HG02759 (cell line): ENCODE measurements at regions not wholly inside any gene's neighbourhood (a gene's known extent, or its start where the extent isn't known, plus 50 kb on each side); places are given as distances from the start of the nearest gene placed in this dataset.

ENCODE experiments used
- ATAC-seq: cut with Tn5 transposase; IDR thresholded peaks from one replicate; pipeline ENCODE4 v1.9.1; 2021; ENCODE audit warnings: mild to moderate bottlenecking, moderate library complexity; ENCODE audit not compliant: unreplicated experiment

DNA sequence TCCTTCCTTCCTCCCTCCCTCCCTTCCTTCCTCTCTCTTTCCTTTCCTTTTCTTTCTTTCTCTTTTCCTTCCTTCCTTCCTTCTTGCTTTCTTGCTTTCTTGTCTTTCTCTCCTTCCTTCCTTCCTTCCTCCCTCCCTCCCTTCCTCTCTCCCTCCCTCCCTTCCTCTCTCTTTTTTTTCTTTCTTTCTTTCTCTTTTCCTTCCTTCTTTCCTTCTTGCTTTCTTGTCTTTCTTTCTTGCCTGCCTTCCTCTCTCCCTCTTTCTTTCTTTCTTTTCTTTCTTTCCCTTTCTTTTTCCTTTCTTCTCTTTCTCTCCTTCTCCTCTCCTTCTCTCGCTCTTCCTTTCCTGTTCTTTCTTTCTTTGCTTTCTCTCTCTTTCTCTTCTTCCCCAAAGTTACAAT is 728.4 kb upstream of the ADAMTS5 start:
- no peak for ATAC-seq

DNA sequence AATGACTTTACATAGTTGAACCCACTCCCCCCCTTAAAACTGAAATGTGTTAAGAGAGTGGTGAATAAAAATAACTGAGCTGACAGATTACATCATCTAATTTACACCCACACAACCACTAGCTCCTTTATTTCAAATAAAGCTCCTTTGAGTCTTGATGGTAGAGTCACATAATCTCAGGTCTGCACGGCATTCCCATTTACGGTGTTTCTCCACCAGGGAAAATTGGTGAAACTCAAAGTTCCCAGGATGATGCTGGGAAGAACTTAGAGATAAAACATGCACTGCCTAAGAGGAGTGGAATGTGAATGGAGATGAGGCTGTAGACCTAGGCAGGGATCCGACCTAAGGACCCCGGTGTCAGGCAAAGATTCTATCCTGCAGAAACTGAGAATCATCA is 727.8 kb upstream of the ADAMTS5 start:
- ATAC-seq, result no peak

DNA sequence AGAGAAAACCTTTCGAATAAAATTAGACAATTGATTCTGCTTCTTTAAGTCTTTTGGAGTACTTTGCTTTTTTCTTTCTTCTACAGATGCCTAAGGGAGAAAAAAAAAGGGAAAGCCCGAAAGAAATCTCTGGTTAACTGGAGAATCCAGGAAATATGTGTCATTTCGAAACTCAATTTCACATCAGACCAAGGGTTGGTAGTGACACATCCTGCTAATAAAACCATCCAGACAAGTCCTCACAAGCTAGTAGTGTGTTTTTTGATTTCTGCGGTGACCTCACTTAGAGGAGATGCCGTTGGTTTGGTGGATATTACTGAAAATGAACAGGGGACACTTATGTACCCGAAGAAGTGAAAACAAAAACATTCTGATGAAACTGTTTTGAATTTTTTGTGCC is 726.5 kb upstream of the ADAMTS5 start:
- no peak for ATAC-seq

DNA sequence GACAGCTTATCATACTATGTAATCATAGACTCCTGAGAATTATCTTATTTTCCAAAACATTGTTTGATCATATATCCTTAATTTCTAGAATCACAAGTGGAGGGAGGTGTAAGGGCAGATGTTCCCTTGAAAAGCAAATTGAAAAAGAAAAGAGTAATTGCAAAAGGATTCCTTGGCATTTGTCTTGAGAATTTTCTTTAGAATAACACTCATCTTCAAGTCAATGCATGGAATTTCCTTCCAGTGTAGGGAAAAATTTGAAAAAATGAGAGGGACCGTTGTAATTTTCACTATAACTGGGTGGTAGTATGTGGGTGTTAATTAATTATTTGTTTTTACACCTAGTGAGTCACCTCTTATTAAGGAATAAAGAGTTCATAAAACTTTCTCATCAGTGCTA is 724.6 kb upstream of the ADAMTS5 start:
- ATAC-seq, result no peak

DNA sequence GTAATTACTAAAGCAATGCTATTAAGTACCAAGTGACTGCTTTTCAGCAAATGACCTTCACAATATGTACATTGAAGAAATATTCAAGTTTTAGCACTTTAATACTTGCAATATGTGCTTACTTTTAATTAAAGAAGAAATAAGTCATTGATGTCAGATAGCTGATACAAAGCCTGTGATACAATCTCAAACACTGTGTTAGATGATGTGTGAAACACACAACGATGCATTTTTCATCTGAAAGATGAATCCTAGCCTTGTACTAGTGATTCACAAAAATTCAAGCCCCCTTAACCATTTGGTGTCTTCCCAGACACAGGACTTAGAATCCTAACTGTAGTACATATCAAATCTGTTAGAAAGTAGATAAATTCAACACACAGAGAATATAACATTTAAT is 724.1 kb upstream of the ADAMTS5 start:
- no peak for ATAC-seq

DNA sequence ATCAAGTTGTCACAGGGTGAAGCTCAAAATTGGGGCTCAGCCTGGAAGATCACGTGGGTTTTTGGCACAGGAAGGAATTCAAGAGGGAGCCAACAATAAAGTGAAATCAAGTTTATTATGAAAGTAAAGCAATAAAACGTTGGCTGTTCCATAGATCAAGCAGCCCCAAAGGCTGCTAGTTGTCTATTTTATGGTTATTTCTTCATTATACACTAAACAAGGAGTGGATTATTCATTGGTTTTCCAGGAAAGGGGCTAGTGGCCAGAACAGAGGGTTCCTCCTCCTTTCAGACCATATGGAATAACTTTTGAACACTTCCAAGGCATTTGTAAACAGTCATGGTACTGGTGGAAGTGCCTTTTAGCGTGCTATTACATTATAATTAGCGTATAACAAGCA is 723.5 kb upstream of the ADAMTS5 start:
- no peak for ATAC-seq

DNA sequence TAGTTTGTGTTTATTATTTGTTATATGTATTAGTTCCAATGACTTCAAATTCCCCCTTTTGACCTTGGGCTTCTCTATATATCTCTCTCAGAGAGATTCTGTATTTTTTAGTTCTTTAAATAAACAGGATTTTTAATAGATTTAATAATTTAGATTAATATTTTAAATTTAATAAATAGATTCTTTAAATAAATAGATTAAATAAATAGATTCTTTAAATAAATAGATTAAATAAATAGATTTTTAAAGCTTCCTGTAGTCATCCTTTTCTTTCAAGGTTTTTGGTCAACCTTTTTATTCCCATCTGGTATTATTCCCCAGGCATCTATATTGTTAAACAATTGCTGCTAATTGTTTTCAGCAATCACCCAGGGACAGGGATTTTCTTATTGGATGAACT is 721.9 kb upstream of the ADAMTS5 start:
- ATAC-seq, result no peak

DNA sequence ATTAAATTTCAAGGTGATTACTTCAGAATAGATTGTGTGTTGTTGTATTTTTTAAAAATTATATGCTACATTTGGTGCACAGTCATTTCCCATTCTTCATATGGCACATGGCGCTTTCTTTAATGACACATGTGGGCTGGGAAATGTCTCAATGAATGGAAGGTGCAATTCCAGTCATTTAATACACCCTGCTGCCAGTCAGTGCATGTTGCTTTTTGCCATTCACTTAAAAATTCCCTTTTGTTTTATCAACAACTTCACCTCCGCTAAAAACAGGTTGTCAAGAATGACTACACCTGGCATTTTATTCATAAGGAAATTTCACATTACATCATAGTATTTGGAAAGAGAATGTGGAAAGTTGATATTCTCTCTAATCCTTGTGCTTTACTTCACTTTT is 716.4 kb upstream of the ADAMTS5 start:
- no peak for ATAC-seq

DNA sequence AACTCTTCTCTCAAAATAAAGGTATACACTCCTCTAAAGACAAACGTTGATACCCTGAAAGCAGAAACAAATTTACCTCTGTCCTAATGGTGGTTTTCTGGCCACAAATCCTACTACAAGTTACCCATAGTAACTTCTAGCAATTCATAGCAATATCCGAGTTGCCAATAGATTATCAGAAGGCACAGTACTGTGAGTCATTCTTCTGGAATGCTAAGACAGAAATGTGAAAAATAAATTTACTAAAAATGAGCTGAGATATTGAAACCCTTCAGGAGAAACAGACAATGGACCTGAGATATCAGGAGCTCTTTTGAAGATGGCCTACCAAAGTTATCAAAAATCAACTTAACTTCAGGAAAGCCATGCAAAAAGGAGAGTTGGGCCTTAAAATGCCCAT is 715.0 kb upstream of the ADAMTS5 start:
- no peak for ATAC-seq

DNA sequence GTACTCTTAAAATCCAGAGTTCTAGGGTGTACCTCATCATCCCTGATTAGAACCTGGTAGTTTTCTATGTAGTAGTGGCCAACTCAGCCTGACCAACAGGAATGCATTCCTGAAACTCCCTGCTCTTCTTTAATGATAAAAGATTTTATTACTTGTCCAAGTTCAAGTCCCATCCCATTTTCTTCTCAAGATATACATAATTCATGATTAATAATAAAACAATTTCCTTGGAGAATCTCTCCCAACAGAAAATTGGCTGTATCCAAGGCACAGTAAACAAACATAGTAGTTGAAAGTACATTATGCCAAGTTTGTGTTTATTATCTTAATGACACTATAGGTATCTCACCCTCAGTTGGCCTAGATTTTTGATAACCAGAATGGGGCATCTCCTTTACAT is 714.1 kb upstream of the ADAMTS5 start:
- ATAC-seq, result no peak

DNA sequence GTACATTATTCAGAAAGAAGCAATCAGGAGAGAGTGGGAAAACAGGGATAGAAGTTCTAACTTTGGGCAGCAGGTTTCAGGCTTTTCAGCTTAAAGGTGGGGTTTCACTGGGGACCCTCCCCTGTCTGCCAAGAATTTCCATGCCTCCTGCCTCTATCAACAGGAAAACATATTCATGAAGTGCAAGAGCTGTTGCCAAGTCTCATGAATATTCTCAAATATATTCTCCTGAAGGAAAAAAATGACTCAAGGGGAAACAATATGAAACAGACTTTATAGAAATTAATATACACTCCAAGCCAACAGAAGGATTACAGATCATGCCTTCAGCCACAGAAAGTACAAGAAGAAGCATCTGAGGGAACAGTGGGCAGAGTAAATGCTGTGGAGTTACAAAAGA is 713.3 kb upstream of the ADAMTS5 start:
- ATAC-seq, result no peak

DNA sequence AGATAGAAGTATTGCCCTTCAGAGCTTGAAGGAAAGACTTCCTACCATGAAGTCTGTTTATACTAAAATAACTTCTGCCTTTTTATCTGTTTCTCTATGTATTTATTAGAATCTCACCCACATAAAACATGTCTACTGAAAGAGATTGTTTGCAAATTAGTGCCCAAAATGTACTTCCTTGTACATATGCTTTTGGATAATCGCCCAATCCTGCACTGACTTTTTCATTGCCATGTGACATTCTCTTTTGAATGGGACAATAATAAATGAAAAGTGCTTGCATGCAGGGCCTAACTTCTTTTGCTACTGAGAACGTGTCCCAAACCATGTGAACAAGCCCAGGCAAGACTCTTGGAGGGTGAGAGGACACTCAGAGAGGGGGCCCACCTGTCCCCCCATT is 711.6 kb upstream of the ADAMTS5 start:
- ATAC-seq, result no peak

DNA sequence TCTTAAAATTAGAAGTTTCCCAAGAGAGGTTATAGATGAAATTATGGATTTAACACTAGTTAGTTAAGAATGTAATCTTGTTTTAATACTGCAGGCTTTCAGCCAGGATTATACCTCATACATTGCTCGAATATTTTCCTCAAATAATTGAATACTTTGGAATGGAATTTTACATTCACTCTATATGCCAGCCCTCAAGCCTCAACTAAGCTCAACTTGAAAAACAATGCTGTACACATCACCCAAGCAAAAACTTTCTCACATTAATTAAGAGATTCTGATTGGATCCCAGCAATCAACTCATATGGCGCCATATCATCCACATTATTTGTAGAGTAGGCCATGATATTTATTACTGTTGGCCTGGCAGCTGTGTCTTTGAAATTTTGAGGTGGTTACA is 710.7 kb upstream of the ADAMTS5 start:
- no peak for ATAC-seq

DNA sequence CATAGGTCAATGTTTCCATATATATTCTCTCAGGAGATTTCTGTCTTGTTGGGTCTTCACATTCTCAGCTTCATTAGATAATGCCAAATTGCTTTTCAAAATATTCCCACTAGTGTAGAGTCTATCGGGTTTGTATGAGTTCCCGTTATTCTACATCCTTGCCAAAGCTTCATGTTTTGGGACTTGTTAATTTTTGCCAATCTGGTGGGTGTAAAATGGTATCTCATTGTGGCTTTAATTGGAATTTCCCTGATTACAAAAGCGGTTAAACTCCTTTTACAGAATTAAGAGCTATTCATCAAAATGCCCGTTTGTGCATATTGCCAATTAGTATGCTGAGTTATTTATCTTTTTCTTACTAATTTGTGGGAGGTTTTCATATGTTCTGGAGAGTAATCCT is 708.4 kb upstream of the ADAMTS5 start:
- ATAC-seq, result no peak

DNA sequence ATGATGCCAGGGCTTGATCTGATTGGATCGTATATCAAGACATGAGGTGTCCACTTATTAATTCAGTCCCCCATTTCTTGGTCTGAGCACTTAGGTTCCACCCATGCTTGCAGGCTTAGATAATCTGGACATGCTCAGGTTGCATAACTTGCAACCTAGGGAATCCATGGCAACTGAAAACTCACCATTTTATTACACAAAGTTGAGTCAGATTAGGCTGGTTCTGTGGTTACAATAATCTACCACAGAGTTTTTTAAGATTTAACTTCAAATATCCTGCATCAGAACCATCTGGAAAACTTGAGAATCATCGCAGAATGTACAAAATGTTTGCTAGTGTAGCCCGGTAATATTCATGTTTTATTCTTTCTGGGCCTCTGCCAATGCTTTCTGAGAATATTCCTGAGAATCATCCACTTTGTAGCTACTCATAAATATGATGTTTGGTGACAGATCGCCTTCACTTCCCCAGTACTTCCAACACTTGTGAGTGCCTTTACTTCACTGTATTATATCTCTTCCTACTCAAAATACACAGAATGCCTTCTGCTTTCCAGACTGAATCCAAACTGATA is 707.2 kb upstream of the ADAMTS5 start:
- ATAC-seq, result no peak

DNA sequence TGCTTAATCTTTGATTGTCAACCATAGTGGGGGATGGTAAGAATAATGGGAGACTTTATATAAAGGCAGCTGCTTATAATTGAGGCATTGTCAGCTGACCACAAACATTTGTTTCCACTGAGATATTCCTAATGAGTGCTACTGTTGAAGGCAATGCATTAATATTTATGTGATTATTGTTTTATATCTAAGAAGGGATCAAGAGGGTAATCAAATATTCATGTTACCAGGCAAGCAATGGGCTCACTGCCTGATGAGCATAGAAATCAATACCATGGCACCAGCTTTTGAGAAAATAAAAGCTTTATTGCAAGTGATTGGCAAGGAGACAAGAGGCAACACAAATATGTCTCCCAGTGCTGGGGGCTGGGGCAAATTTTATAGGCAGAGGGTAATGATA is 706.7 kb upstream of the ADAMTS5 start:
- no peak for ATAC-seq

DNA sequence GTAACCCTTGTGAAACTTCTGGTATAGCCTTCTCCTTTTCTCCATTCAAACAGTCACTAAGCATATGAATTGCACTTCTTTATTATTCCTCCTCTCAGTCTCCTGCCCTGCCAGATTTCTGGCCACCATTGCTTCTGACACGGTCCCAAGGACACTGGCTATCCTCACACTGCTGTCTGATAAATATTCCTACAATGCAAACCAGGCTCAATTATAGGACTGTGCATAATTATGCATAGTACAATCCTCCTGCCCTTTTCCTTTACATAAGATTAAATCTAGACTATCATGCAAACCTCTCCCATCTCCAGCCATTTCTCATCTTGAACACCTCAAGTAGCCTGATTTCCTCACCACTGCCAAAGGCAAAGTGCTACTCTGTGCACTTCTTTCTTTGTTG is 704.3 kb upstream of the ADAMTS5 start:
- ATAC-seq, result no peak

DNA sequence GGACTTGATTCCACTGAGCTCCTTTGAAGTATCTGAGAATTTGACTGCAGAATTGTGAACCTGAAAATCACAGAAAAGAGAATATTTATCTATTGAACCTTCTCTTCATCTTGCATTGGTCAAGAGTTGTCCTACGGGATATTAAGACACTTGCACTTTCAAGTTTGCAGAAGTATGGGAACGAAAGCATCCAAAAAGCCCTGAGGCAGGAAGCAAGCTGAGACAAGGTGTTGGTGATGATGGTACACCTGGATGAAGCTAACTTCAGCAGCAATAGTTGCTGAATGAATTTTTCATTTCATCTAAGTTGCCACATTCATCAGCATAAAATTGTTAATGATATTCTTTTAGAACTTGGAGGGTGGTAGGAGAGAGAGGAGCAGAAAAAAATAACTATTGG is 686.6 kb upstream of the ADAMTS5 start:
- no peak for ATAC-seq

DNA sequence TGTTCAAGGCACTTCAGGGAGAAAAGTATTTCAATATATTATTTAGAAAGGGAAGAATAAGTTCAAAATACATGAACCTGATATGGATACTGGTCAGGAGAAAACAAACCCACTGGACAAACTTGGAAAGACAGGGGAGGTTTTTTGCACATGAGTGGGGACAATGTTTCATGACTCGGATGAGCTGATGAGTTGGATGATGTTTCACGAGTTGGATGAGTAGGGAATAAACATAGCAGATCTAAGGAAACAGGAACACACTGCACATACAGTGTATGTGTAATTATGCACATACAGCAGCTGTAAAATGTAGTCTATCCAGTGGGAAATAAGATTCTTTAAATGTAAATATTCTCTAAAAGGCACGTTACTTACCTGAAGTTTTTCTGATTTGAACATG is 682.9 kb upstream of the ADAMTS5 start:
- ATAC-seq, result no peak

DNA sequence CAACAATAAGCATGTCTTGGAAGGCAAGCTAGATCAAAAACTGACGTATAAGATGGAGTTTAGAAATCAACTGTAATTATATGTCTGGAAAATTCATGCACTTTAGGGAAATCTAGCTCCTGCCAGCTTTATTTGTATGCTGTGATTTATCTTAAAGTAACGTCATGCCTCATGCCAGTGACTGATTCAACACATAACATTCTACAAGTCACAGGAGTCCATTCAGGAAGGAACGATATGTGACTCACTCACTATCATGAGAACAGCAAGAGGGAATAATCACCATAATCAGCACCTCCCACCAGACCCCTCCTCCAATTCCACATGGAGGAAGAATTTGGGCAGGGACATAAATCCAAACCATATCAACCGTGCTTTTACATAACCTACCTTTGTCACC is 682.4 kb upstream of the ADAMTS5 start:
- no peak for ATAC-seq

DNA sequence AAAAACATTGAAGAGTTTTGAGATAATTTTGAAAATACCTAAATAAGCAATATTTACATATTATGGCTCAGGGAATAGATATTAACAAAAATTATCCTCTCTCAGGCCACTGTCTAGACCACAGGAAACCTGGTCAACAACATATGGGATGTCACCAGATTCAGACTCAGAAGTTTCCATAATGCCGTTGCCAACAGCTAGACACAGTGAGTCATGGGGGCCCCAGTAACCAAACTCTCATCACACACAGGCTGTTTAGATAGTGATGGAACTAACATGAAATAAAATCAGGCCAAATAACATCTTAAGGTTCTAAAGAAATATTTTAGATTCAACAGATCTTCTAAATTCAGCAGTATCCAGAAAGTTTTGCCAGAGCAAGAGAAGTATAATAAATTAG is 681.7 kb upstream of the ADAMTS5 start:
- no peak for ATAC-seq

DNA sequence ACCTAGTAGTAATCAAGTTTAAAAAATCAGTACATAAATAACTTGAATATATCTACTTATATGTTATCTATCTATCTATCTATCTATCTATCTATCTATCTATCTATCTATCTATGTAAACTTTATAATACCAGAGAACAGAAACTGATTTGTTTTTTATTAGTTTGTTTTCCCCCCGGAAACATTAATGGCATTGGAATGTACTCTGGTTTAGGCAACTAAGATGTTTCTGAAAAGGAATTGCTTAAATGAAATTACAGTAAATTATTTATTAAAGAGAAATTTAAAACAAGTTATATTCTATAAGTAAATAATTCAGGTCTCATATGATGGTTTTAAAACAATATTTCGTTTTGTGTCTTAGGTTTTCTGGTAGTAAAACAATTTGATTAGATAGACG is 681.0 kb upstream of the ADAMTS5 start:
- no peak for ATAC-seq

DNA sequence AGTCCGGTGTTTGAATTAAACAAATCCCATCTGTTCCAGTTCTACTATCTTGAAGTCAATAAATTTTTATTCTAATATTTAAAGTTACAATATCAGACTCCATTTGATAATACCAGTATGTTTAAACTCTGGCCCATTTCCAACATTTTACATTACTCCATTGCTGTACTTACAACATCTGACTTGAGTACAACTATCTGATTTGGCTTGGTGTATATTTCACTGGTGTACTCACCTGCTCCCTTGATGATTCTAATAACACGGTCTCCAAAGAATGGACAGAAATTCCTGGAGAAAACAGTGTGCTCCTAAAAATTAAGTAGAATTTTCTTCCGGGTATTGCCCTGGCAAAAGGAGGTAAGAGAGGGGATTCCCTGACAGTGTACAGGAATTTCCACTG is 680.5 kb upstream of the ADAMTS5 start:
- no peak for ATAC-seq

DNA sequence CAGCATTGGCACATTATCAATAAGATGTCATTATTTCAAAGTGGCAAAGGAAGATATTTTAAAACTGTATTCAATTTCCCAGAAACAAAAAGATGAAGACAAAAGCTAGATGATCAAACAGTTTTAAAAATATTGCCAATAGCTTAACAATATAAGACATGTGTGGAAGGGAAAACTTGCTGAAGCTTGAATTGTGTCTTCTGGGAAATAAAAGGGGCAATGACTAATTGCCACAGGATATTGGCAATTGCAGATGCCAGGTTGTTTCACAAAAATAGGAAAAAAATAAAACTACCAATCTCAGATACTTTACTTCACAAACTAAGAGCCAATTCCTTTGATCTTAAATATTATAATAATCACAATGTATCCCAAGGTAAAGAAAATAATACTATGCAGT is 679.8 kb upstream of the ADAMTS5 start:
- ATAC-seq, result no peak
